Stomach (tissue), 8 donors: ENCODE measurements at regions not wholly inside any gene's neighbourhood (a gene's known extent, or its start where the extent isn't known, plus 50 kb on each side); places are given as distances from the start of the nearest gene placed in this dataset.

ENCODE experiments used
- DNase-seq, 2 donors: peaks; one replicate each; pipeline versions ENCODE4 v3.0.0 to v3.0.0-alpha.2; 2013 to 2019
- H3K27ac ChIP-seq, 5 donors: fragments of 200-600 bp in 4 of 5; sonication (generic) in 4 of 5; one replicate each; pipeline ENCODE4 v1.5.1; 2013 to 2019; ENCODE audit warnings: mild to moderate bottlenecking in 1 of 5, moderate library complexity in 1 of 5
- H3K27me3 ChIP-seq, 3 donors: fragments of 200-600 bp; sonication (generic); one replicate each; pipeline ENCODE4 v1.5.1; 2017 to 2019; ENCODE audit warnings: mixed run types in 1 of 3
- H3K36me3 ChIP-seq, 4 donors: fragments of 200-600 bp; sonication (generic); 1 replicate in 3 of 4; 2 replicates in 1 of 4; pipeline ENCODE4 v1.5.1; 2016 to 2019
- H3K4me1 ChIP-seq, 4 donors: fragments of 200-600 bp; sonication (generic); one replicate each; pipeline ENCODE4 v1.5.1; 2016 to 2019
- H3K4me3 ChIP-seq, 4 donors: fragments of 200-600 bp; sonication (generic) in 3 of 4; one replicate each; pipeline ENCODE4 v1.5.1; 2016 to 2019; ENCODE audit warnings: mild to moderate bottlenecking in 1 of 4
- H3K9me3 ChIP-seq, 4 donors: fragments of 200-600 bp; sonication (generic); one replicate each; pipeline ENCODE4 v1.5.1; 2016 to 2019
- CTCF ChIP-seq, 7 experiments: fragments of 450-650 bp in 4 of 7; fragments of 200-600 bp in 3 of 7; sonication (generic) in 3 of 7; IDR thresholded peaks; one replicate each; pipeline ENCODE4 v1.5.1; 2016 to 2019; ENCODE audit warnings: antibody characterized with exemption in 7 of 7, control low read depth in 2 of 7, mild to moderate bottlenecking in 1 of 7
- EP300 ChIP-seq: sonication (generic); formaldehyde crosslinking; IDR thresholded peaks from one replicate; pipeline ENCODE4 v1.6.1; 2017; ENCODE audit warnings: antibody characterized with exemption
- POLR2A ChIP-seq, 4 donors: fragments of 450-650 bp; IDR thresholded peaks; one replicate each; pipeline ENCODE4 v1.6.1; 2016; ENCODE audit warnings: antibody characterized with exemption in 4 of 4, control low read depth in 2 of 4, mild to moderate bottlenecking in 1 of 4, moderate library complexity in 1 of 4
- POLR2AphosphoS5 ChIP-seq, 3 donors: sonication (generic); formaldehyde crosslinking; IDR thresholded peaks; one replicate each; pipeline ENCODE4 v1.6.1; 2016; ENCODE audit warnings: antibody characterized with exemption in 3 of 3
- WGBS, 5 donors: extraction: QIAGEN DNeasy Blood & Tissue Kit in 3 of 5; methylation state at CpG; one replicate each; pipeline versions ENCODE4 v1.1.5 to v1.1.7; 2013 to 2018; 5-methylcytosine and 5-hydroxymethylcytosine counted together
- intact Hi-C: fragments of 100-400 bp; cut with DNase I; formaldehyde crosslinking; loops from one replicate; pipeline ENCODE4 v1.15.1; 2023; ENCODE audit warnings: low total_unique reads
- donor health status: healthy with polysubstance abuse.
- donor health status: Bipolar disorder and iron deficiency.
- donor health status: healthy.

GRCh38 chr9:118003240-118003639, 299.0 kb downstream of the TLR4 start:
- intact Hi-C loops: no loop called here
- TF ChIP-seq POLR2AphosphoS5 (IDR thresholded peaks at IDR 0.05) (no peak), EP300 (no peak), POLR2A (IDR thresholded peaks at IDR 0.05) (no peak), CTCF (IDR thresholded peaks at IDR 0.05) (no peak)
- Histone ChIP-seq H3K27ac (no peak overlapping the region), H3K4me3 (no peak overlapping the region), H3K4me1 (no peaks in the 10 kb centered on the region), H3K36me3 (no peaks in the 10 kb centered on the region), H3K9me3 (no peaks in the 10 kb centered on the region), H3K27me3 (no peaks in the 10 kb centered on the region)
- no peak for DNase-seq
- WGBS, 5 donors: 39 to 60% (median 50%) methylated on average over 3 of the region's 3 CpGs

DNA sequence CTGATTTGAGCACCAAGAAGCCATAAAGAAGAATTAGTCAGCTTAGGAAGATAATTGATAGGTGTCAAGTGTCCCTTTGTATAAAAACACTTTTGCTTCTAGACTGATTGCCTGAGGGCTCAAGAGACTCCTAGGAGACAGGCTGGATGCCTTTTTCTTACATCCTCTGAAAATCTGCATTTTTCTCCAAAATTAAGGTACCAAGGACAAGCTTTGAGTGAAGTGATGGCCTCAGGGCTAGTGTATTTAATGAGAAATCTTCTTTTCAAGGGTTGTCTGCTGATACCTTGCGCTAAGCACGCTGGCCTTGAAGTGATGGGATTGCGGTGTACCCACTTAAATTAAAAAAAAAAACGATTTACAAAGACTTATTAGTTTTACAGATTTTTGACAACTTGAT, 304.0 kb downstream of the TLR4 start:
- intact Hi-C loops: no loop called here
- TF ChIP-seq CTCF (IDR thresholded peaks at IDR 0.05) (no peak), POLR2A (IDR thresholded peaks at IDR 0.05) (no peak), EP300 (no peak), POLR2AphosphoS5 (IDR thresholded peaks at IDR 0.05) (no peak)
- no peak overlapping the region for H3K4me3 ChIP-seq
- 71 to 76% (median 74%) methylated on average over 4 of the region's 4 CpGs for WGBS, 5 donors
- H3K4me1 ChIP-seq: no peaks in the 10 kb centered on the region
- H3K9me3 ChIP-seq: no peaks in the 10 kb centered on the region
- H3K27ac ChIP-seq: no peak overlapping the region
- no peak for DNase-seq
- H3K27me3 ChIP-seq: no peaks in the 10 kb centered on the region
- H3K36me3 ChIP-seq: no peaks in the 10 kb centered on the region

DNA sequence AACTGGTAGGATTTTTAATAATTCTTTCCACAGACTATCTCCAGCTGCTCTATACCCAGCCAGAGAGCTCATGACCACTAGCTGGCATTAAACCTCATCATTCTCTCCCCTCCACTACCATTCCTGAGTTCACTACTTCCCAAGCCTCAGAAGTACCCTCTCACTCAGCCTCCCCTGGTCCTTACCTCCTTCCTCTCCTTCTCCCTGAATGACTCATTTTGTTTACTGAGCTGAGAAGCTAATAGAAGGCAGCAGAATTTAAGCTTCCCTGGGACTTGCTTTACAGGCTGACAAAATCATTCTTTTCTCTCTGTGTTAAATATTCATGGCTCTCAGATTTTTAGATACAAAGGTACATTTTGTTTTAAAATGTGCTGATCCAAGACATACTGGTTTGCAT, 305.4 kb downstream of the TLR4 start:
- intact Hi-C loops: no loop called here
- Histone ChIP-seq H3K9me3 (no peaks in the 10 kb centered on the region), H3K4me1 (no peaks in the 10 kb centered on the region), H3K27me3 (no peaks in the 10 kb centered on the region), H3K27ac (no peak overlapping the region), H3K4me3 (no peak overlapping the region), H3K36me3 (no peaks in the 10 kb centered on the region)
- DNase-seq: no peak
- no peak for TF ChIP-seq POLR2AphosphoS5 (IDR thresholded peaks at IDR 0.05)
- TF ChIP-seq CTCF (IDR thresholded peaks at IDR 0.05): no peak
- TF ChIP-seq POLR2A (IDR thresholded peaks at IDR 0.05): no peak
- TF ChIP-seq EP300: no peak

DNA sequence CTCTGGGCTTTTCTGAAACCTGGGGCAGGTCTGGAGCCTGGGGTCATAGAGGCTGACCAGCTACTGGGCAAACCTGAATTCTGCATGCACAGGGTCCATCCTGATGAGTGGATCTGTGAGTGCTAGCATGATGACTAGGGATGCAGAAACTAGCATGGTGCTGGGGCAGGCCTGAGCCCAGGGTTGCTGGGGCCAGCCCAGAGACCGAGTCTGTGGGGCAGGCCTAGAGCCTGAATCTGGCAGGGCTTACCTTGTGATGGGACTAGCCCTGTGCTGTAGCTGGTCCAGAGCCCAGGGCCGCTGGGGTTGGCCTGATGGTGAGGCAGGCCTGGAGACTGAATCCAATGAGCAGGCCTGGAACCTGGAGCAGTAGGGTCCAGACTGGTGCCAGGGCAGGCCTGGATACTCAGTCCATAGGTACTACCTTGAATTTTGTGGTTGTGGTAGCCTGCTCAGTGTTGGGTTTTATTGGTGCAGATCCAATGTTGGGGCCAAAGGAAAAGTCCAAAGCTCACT, 313.5 kb downstream of the TLR4 start:
- intact Hi-C loops: no loop called here
- Histone ChIP-seq H3K4me3 (no peak overlapping the region), H3K27ac (no peak overlapping the region), H3K9me3 (no peaks in the 10 kb centered on the region), H3K27me3 (no peaks in the 10 kb centered on the region), H3K36me3 (no peaks in the 10 kb centered on the region), H3K4me1 (no peaks in the 10 kb centered on the region)
- TF ChIP-seq POLR2A (IDR thresholded peaks at IDR 0.05): no peak
- TF ChIP-seq EP300: no peak
- TF ChIP-seq CTCF (IDR thresholded peaks at IDR 0.05): no peak
- TF ChIP-seq POLR2AphosphoS5 (IDR thresholded peaks at IDR 0.05): no peak
- 79 to 100% (median 87%) methylated on average over 2 of the region's 2 CpGs; no CpG with 5 or more reads in 1 of the 5 donors for WGBS, 5 donors
- no peak for DNase-seq
